Skin of body (tissue), 1 donor: ENCODE measurements at regions not wholly inside any gene's neighbourhood (a gene's known extent, or its start where the extent isn't known, plus 50 kb on each side); places are given as distances from the start of the nearest gene placed in this dataset.

Experiments used
- DNase-seq: peaks from one replicate; lab custom pipeline; 2025; lab: John Stamatoyannopoulos, UW

DNA sequence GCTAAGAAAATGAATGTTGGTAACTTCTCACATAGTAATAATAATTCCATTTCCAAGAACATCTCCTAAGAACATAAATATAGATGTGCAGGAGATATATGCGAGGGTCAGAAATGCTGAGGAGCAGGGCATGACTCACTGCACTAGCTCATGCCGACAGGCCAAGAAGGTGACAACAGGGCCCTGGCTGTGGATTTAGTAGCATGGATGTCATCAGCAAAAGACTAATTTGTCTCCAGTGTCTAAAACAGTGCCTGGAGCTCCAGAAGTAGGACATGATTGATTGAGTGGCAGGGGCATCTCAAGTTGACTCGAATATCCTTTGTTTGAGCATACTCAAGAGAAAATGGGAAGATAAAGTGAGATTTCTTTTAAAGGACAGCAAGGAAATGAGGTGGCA is 207.0 kb upstream of the FOXA2 start:
- no peak for DNase-seq

DNA sequence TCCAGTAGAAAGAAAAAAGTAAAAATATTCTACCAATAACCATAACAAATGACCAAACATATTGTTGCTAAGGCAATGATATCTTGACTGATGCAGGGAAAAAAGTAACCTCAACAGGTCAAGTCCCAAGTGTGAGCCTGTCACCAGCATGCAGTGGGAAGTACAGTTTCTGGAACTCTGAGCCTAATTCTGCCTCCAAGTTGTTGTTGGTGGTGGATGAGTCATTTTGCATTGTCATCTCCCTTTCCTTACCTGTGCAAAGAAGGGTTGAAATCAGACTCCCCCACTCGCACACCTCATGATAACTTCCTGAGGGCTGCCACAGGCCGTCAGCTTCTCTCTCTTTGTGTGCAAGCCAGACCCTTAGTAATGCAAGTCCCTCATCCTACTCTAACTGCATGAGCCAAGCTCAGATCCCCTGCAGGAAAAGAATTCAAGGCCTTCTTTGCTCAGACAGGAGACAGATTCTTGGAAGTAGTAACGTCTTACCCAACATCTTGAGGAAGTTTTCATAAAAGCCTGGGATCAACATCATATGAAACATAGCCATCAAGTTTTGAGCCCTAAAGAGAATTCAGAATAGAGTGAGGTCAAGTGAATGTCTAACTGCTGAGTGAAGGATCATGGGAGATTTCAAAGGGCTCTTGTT is 207.6 kb upstream of the FOXA2 start:
- no peak for DNase-seq

DNA sequence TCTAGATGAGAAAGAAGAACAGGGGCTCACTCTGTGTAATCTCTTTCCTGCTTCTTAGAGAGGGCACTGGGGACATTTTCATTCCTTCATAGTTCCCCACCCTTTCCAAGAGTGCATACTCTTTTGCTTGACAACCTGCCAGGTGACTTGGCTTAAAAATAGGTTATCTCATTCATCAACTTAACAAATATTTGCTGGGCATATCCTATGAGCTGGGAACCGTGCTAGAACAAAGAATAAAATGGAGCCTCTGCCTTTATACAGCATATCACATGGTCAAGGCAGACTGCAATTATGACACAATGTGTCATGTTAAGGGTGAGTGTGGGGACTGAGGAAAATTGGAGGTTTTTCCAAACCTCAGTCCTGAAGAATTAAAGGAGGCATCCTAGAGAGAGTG is 209.8 kb upstream of the FOXA2 start:
- DNase-seq: peak; percentile 19

DNA sequence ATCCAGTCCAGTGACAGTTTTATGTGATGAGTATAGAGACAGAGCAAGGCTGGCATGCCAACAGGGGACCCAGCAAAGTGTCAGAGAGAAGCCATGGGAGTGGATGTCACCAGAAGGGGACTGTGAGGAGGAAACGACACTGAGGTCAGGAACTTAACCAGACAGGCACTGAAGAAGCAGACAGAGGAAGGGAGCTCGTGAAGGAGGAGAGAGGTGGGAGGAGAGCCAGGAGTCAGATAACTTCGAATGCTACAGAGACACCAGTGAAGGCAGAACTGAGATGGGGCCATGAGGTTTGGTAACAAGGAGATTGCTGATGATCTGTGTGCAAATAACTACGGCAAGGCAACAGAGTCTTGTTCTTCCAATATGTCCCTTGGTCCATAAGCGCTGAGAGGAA is 211.1 kb upstream of the FOXA2 start:
- no peak for DNase-seq

DNA sequence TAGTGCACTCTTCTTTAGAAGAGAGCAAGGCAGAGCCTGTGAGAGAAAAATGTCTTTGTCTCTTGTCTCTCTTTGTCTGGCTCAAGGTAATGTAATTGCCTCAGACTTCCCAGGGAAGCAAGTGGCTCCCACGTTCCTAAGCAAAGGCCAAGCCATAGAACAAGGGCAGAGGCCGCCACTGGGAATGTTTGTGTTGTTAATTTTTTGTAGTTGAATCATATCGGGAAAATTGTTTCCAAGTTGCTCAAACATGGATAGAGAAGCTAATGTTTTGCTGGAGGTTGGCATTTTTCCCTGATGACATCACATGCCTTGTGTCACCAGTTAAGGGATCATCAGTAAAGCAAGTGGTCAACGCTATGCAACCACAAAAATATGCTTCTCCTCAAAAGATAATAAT is 211.5 kb upstream of the FOXA2 start:
- peak; percentile 89 for DNase-seq

DNA sequence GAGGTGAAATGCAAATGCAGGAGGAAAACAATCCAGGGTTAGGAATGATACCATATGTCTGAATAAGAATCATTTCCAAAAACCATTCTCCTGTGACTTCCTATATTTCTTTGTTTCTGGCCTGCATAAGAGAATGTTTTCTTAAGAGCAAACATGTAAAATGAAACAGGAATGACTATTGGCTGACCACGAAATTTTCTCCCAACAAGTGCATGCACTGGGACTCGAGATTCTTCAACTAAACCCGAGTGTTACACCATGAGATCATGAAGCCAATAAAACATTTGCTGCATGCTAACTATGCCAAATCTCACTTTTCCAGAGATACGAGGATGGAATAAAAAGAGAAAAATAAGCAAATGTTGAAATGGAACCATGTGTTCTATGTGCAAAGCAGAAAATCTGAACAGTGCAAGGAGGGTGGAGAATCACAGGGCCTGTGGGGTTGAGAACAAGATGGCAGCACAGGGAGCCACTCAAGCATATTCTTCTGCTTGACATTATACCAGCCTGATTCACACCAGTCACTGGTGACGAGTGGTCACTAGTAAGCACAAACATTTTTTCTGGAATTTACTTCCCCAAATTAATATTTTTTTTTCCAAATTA is 212.2 kb upstream of the FOXA2 start:
- DNase-seq: peak; percentile 94

DNA sequence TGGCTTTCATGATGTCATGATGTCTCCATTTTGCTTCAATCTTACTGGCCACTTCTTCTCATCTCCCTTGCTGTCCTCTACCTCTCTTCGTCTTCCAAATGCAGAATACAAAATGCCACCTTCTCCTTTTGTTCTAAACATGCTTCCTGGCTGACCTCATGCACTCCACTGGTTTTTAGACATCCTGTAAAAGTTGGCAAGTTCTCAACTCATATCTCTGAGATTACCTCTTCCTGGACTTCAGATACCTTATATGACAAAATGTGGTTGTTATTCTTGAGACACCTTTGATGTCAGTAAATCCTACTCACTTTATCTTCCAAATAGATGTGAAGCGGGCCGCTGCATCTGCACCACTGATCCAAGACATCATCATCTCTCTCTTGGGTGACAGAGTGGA is 212.7 kb upstream of the FOXA2 start:
- DNase-seq: no peak

DNA sequence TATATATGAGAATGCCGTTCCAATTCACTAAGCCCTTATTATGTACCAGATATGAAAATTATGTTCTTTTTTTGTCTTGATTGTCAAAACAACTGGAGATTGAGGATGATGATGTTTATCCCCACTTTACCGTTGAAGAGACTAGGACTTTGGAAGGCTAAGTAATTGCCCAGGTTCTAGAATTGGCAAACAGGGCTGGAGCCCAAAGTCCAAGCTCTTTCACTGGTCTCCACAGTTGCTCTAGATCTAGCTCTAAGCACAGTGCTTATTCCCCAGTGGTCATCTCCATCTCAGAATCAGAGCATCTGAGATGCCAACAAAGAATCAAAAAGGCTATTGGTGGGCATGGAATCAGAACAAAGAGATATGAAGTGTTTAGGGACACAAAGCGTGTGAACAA is 215.3 kb upstream of the FOXA2 start:
- DNase-seq: no peak

DNA sequence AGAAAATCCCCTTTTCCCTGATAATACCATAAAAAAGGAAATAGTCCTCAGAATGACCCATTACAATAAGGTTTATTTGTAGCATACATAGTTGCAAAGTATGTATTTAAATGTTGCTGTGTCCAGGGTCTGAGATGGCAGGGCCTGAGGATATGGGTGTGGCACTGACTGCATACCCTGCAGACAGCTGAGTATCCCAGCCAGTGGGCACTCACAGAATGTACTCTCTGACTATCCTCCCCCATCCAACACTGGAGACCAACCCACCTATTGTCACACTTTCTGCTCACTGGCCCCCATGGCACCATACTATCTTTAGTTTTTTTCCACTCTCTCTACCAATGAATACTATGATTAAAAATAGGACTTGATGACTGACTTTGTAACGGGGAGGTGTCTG is 215.8 kb upstream of the FOXA2 start:
- no peak for DNase-seq

DNA sequence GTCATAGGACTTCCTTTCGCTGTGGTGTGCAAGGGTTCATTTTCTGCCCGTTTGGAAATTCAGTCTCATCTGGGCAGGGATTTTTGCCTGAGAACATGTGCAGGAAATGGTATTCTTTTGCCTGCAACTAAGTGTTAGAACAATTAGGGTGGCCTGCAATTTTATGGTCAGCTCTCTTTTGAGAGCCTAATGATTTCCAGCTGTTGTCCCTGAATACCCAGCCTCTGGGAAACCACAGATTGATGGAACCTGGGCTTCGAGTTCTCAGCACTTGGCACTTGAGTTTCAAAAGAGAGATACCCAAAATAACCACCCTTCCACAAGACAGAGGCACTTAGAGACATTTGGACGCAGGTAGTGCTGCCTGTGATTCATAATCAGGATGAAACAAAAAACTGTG is 217.2 kb upstream of the FOXA2 start:
- DNase-seq: no peak

DNA sequence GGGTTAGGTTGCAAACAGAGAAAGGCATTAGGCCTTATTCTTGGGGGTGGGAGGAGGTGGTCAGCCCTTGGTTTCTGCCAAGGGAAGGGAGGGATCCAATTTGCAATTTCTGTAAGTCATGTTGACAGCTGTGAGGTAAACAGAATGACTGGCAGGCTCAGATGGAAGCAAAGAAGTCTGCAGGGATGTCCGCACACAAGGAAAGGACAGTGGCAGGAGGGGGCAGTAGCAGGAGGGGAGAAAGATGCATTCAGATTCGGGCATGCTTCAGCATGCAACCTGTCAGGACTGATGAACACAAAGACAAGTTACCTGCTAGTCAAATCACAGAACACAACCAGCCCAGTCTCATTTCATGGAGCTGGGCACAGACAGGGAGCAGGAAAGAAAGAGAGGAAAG is 217.9 kb upstream of the FOXA2 start:
- no peak for DNase-seq

DNA sequence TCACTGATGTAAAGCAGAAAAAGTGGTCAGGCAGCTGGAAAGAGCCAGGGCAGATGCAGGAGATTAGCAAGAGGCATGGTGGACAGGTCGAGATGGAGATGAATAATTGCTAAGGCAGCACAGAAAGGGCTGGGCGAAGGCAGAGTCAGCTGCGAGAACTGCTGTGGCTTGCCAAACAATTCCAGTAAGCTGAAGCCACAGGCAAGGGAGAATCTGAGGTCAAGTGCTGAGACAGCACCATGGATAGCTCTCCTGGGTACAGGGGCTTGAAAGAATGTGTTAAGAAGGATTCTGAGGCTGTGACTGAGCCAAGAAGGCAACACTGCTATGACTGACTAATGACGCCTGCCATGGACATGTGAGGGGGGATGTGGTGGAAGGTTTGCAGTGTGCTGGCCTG is 220.8 kb upstream of the FOXA2 start:
- DNase-seq: no peak

DNA sequence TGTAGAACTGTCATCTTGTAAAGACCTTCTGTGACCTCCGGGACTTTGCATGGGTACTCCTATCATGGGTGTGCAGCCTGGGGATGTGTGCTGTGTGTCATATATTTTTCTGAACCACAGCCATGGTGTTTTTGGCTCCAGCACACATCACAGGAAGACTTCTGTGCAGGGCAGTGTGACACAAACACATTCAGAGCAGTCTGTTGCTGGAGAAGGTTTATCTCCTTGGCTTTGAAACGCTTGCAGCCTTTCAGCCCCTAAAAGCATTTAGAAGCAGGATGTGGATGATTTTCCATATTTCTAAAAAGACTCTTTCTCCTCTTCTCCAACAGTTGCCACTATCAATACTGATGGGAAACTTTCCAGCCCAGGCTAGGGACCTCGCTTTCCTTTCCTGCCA is 221.6 kb upstream of the FOXA2 start:
- DNase-seq: no peak

DNA sequence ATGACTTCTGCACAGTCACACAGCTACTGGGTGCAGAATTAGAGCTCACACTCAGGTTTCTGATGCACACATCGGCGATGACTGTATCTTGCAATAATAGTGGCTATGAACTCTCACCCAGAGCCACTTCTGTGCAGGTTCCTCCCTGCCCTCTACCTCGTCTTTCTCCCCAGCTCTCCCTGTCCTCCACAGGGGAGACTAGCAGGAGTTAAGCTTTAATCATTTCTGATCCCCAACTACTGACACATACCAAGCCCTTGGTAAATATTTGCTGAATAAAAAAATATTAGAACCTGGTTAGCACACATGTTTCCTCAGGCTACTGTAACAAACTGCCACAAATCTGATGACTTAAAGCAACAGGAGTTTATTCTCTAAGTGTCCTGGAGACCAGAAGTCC is 222.7 kb upstream of the FOXA2 start:
- no peak for DNase-seq

DNA sequence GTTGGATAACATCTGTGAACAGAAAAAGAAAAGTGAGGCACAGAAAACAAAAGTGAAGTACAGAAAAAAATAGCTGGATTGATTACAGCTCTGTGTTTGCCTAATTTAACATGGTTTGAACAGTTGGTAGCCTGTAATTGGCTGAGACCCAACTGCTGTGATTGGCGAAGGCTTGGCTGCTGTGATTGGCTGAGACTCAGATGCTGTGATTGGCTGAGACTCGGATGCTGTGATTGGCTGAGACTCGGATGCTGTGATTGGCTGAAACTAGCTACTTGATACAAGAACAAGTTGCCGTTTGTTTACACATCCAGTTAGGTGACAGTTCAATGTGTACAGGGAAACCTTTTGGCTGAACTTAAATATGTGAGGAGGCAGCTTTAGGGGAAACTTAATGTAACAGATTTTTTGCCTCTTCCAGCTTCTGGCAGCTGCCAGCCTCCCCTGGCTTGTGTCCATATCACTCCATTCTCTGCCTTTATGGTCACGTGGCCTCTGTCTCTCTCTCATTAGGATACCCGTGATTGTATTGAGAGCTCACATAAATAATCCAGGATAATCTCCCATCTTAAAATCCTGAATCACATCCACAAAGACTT is 223.4 kb upstream of the FOXA2 start:
- no peak for DNase-seq

DNA sequence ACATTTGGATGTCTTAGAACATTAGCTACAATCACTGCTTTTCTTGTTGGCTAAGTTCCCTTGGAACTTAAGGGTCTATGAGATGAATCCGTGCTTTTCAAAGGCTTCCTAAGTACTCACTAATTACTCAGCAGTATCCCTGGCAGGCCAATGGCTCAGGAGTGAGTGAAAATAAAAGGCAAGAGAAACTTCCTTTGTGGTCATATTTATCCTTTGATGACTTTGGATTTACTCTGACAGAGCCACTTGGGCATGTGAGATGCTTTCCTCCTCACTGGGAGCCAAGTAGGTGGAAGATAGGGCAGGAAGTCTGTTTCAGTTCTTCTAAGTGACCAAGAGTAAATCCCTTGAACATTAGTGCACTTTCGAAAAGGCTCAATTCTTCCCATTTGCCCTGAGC is 224.3 kb upstream of the FOXA2 start:
- no peak for DNase-seq

DNA sequence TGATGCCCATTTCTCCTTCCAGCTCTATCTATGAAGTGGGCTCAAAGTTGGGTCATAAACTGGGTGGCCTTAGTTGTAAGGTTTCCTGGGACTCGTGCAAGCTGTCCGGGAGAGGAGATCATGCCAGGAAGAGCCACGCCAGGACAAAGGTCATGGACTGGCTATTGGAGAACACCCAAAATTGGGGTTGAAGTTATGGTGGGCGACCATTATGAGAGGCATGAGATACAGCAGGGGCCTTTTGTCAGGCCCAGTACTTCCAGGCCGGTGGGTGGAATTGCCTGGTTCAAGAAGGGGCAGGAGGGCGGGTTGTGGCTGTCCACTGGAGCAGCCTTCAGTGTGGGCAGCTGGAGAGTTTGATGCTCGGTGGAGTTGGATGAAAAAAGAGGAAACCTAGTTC is 225.1 kb upstream of the SSTR4 start:
- DNase-seq: no peak

DNA sequence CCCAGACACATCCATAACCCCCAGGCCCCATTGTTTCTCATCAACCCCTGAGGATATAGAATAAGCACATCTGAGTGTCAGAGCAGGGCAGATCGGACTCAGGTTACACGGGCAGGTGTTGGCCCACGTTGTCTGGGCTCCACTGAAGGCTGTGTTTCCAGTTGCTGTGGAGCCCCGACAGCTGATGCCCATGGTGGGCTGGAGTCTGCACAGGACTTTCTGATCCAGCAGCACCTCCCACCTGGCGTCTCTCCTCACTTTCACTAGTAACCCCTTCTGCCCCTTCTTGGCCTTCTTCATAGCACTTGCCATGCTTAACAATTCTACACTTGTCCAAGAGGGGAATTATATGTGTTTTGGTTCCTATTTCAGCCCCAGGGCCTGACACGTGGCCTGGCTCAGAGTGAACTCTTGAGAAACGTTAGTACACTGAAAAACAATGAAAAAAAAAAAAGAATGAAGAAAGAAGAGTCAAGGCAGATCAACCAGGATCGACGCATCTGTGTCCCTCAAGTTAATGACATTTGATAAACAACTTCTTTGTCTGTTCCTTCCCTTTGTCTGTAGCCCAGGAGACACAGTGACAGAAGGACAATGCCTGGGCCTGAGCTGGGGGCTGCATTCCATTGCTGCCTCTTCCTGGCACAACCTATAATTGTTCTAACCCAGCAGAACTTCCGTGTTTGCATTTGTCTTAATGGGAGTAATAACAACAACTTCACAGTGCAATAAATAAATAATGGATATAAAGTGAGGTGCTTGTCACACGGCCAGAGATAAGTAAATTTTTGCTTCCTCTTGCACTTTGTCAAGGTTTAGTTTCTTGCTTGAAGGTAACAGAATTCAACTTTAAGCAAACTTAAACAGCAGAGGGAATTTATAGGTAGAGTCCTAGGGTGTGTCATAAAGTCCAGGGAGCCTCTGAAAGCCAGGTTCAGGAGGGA is 224.2 kb upstream of the SSTR4 start:
- DNase-seq: no peak

DNA sequence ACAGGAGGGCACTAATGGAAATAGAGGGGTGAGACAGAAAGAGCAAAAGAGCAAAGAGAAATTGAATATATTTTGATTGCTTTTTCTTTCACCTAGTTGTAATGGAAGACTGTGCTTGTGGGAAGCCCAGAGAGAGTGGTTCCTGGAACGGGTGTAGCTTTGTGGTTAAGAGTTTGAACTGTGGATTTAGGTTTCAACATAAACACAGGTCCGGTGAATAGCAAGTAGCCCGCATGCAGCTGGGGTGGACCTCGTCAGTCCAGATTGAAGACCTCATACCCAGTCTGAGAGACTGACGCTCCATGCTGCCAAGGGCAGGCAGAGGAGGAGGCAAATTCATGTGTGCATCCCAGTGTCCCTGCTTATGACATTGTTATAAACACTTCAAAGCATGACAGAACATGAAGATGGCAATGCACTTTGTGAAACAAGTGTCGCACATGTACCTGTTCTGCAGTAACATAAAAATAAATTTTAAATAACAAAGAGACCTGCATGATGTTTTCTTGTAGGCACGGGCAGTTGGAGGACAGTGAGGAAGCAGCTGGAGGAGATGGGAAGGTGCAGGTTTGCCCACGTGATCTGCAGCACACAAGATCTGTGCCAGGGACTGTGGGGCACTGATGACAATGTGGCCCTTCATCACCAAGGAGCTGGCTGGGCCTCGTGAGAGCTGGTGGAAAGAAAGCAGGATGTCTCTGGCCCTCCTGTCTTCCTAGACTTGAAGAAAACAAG is 220.5 kb upstream of the SSTR4 start:
- DNase-seq: no peak

DNA sequence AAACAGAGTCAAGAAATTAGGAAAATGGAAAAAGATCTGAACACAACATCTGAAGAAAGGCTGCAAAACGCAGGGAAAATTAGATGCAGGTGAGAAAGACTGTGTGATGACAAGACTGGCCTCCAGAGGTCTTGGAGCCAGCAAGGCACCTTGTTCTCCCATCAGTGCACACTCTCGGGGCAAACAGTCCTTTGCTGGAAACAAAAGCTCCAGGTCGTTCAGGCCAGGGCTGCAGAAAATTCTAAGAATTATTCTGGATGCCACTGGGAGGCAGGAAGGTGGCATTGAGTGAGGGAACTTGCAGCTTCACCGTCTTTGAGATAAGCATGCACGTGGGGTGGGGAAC is 219.9 kb upstream of the SSTR4 start:
- no peak for DNase-seq

DNA sequence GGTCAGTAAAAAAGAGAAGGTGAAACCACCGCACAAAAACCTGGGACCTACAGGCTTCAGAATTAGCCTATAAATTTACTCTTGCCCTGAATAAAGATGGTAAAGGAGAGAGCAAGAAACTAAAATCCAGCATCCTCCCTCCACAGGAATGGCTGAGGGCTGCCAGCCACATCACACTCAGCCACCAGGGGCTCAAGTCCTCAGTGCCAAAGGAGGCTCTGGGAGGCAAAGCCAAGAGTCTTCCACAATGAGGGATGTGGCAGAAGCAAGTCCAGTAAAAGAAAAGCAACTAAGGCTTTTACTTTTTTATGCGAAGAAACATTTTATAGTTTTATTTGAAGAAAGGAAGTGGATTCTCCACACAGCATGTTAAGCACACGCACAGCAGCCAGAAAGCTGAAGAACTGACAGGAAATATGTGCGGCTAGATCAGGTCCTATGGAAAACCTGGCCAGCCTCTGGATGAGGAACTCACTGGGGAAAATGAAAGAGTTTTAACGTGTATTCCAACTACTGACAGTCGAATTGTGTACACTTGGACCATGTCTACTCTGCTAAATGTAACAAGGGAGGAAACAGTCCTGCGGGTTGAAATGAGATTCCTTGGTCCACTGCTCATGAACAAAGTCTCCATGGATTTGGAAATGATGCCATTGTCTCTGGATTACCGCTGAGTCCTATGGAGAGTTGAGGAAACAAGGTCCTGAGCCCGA is 219.4 kb upstream of the SSTR4 start:
- peak; percentile 59 for DNase-seq
